ENCODE measurements at regions not wholly inside any gene's neighbourhood (a gene's known extent, or its start where the extent isn't known, plus 50 kb on each side); places are given as distances from the start of the nearest gene placed in this dataset.
A peak's percentile ranks its signal among the peaks of the same experiment; 100 is the strongest.
"Not testable (repeated sequence)": the region's sequence is repeated elsewhere in the genome, so short reads cannot be mapped to it uniquely, and the experiment has no call there.

DNA sequence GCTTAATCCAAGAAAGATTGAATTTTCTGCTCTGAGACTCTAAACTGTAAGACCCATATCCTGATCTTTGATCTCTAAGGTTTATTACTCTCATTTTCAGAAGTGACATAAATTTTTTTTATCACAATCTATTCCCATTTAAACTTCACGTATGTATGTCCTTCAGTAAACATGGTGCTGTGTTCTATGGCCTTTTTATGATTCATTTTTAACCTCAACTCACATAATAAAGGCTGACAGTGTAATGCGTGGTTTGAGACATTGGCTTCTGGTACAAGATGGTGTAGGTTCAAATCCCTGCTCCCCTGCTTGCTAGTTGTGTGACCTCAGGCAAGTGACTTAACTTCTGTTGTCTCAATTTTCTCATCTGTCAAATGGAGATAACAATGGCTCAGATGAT, 306.0 kb upstream of the AADAT start:
- no peak for DNase-seq (ENCODE audit: low read depth in 6 of 9, low spot score in 9 of 9)
- Histone ChIP-seq H3K36me3 (ENCODE audit: control insufficient read depth in 2 of 2, insufficient read depth in 2 of 2, low read length in 1 of 2) (no peaks in the 10 kb centered on the region), H3K4me3 (ENCODE audit: low read length in 2 of 2) (no peak overlapping the region), H3K9me3 (ENCODE audit: control insufficient read depth in 2 of 2, insufficient read depth in 1 of 2, low read length in 1 of 2) (no peaks in the 10 kb centered on the region), H3K27ac (ENCODE audit: low read depth in 1 of 2, low read length in 1 of 2) (no peak overlapping the region), H3K4me1 (ENCODE audit: control insufficient read depth in 2 of 2, insufficient read depth in 2 of 2, low read length in 2 of 2) (no peaks in the 10 kb centered on the region), H3K27me3 (ENCODE audit: control insufficient read depth in 2 of 2, insufficient read depth in 1 of 2, low read length in 1 of 2) (no peaks in the 10 kb centered on the region)
- 92% methylated on average over 2 of the region's 2 CpGs for WGBS

DNA sequence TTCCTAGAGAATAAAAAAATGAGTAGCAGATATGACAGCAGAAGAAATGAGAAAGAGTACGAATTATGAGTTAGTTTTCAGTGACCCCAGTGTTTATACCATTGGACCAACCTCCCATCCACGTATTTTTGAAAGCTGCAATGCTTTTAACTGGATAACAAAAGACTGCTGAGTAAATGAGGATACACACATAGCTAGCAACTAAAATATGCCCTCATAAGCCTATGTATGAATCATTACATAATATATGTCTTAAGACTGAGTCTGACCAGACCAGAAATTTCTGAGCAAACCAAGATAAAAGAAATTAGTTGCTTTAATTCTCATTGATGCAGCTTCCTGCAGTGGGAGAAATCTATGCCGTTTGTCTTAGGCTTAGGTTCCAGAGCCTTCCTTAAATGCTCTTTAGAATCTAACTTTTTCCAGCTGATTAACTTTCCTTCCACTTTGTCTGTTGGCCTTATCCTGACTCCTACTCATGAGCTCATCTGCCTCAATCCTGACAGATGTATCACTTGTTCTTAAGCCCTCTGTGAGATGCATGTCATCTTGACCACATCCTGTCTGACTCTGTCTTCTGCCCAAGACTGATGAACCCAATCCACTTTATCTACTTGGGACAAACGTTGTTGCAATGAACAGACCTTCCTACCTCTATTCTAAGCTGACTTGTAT, 301.4 kb upstream of the AADAT start:
- no peak overlapping the region for H3K27ac ChIP-seq (ENCODE audit: low read depth in 1 of 2, low read length in 1 of 2)
- no peak for DNase-seq (ENCODE audit: low read depth in 6 of 9, low spot score in 9 of 9)
- H3K27me3 ChIP-seq (ENCODE audit: control insufficient read depth in 2 of 2, insufficient read depth in 1 of 2, low read length in 1 of 2) = no peaks in the 10 kb centered on the region
- WGBS = 73% methylated on average over 4 of the region's 4 CpGs
- H3K9me3 ChIP-seq (ENCODE audit: control insufficient read depth in 2 of 2, insufficient read depth in 1 of 2, low read length in 1 of 2) = no peaks in the 10 kb centered on the region
- no peaks in the 10 kb centered on the region for H3K36me3 ChIP-seq (ENCODE audit: control insufficient read depth in 2 of 2, insufficient read depth in 2 of 2, low read length in 1 of 2)
- no peak overlapping the region for H3K4me3 ChIP-seq (ENCODE audit: low read length in 2 of 2)
- H3K4me1 ChIP-seq (ENCODE audit: control insufficient read depth in 2 of 2, insufficient read depth in 2 of 2, low read length in 2 of 2) = no peaks in the 10 kb centered on the region

DNA sequence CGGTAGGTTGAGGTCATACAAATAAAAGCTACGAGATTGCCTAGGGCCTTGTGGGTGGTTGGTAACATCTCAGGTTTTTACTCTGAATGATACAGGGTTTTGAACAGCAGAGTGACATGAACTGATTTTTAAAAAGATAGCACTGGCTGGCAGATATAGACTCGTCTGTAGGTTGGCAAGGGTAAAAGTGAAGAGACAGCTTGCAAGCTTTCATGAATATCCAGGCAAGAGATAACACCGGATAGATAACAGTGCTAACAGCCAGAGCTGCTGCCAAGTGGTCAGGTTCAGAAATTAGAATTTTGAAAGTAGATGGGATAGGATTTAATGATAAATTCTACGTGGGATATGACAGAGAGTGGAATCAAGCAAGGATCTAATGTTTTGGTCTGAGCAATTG, 299.7 kb upstream of the AADAT start:
- Histone ChIP-seq H3K4me3 (ENCODE audit: low read length in 2 of 2) (no peak overlapping the region), H3K9me3 (ENCODE audit: control insufficient read depth in 2 of 2, insufficient read depth in 1 of 2, low read length in 1 of 2) (no peaks in the 10 kb centered on the region), H3K27ac (ENCODE audit: low read depth in 1 of 2, low read length in 1 of 2) (no peak overlapping the region), H3K36me3 (ENCODE audit: control insufficient read depth in 2 of 2, insufficient read depth in 2 of 2, low read length in 1 of 2) (no peaks in the 10 kb centered on the region), H3K4me1 (ENCODE audit: control insufficient read depth in 2 of 2, insufficient read depth in 2 of 2, low read length in 2 of 2) (no peaks in the 10 kb centered on the region), H3K27me3 (ENCODE audit: control insufficient read depth in 2 of 2, insufficient read depth in 1 of 2, low read length in 1 of 2) (no peaks in the 10 kb centered on the region)
- WGBS = 54% methylated on average over 5 of the region's 5 CpGs
- DNase-seq (ENCODE audit: low read depth in 6 of 9, low spot score in 9 of 9) = no peak

DNA sequence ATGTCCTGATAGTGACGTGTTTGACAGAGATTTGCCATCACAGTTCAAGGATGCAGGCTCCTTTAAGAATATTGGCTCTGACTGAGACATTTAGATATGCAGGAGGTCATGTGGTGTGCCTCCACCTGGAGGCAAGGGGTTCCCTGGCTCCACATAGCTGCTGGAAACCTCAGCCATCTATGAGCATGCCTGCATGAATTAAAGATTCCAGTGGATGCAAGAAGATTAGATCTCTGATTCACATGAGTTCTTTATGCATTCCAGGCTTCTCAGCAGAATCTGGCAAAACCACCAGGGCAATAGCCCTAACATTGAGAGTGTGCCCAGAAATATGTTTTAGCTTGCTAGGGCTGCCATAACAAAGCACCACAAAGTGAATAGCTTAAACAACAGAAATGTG, 298.5 kb upstream of the AADAT start:
- H3K9me3 ChIP-seq (ENCODE audit: control insufficient read depth in 2 of 2, insufficient read depth in 1 of 2, low read length in 1 of 2) = no peaks in the 10 kb centered on the region
- H3K27ac ChIP-seq (ENCODE audit: low read depth in 1 of 2, low read length in 1 of 2) = no peak overlapping the region
- no peaks in the 10 kb centered on the region for H3K36me3 ChIP-seq (ENCODE audit: control insufficient read depth in 2 of 2, insufficient read depth in 2 of 2, low read length in 1 of 2)
- no peak for DNase-seq (ENCODE audit: low read depth in 6 of 9, low spot score in 9 of 9)
- H3K4me1 ChIP-seq (ENCODE audit: control insufficient read depth in 2 of 2, insufficient read depth in 2 of 2, low read length in 2 of 2) = no peaks in the 10 kb centered on the region
- WGBS = 84% methylated on average over 1 of the region's 1 CpG
- H3K27me3 ChIP-seq (ENCODE audit: control insufficient read depth in 2 of 2, insufficient read depth in 1 of 2, low read length in 1 of 2) = no peaks in the 10 kb centered on the region
- no peak overlapping the region for H3K4me3 ChIP-seq (ENCODE audit: low read length in 2 of 2)

DNA sequence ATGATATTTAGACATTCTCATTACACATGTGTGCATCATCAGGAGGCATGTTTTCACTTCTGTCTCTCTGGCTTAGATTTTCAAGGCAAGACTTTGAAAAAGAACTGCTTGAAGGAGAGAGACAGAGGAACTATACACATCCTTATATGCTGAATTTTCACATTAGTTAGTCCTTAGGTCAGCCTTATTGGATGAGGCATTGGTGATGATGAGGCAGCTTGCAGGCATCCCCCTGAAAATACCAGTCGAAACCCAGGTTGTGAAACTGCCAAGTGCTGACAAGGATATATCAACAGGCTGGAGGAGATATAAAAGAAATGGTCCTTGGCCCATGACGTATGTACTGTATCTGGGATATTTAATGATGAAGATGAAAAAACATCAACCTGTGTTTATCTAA, 297.2 kb upstream of the AADAT start:
- Histone ChIP-seq H3K27ac (ENCODE audit: low read depth in 1 of 2, low read length in 1 of 2) (no peak overlapping the region), H3K4me1 (ENCODE audit: control insufficient read depth in 2 of 2, insufficient read depth in 2 of 2, low read length in 2 of 2) (no peaks in the 10 kb centered on the region), H3K27me3 (ENCODE audit: control insufficient read depth in 2 of 2, insufficient read depth in 1 of 2, low read length in 1 of 2) (no peaks in the 10 kb centered on the region), H3K9me3 (ENCODE audit: control insufficient read depth in 2 of 2, insufficient read depth in 1 of 2, low read length in 1 of 2) (no peaks in the 10 kb centered on the region), H3K36me3 (ENCODE audit: control insufficient read depth in 2 of 2, insufficient read depth in 2 of 2, low read length in 1 of 2) (no peaks in the 10 kb centered on the region), H3K4me3 (ENCODE audit: low read length in 2 of 2) (no peak overlapping the region)
- DNase-seq (ENCODE audit: low read depth in 6 of 9, low spot score in 9 of 9) = no peak
- 94% methylated on average over 2 of the region's 2 CpGs for WGBS

DNA sequence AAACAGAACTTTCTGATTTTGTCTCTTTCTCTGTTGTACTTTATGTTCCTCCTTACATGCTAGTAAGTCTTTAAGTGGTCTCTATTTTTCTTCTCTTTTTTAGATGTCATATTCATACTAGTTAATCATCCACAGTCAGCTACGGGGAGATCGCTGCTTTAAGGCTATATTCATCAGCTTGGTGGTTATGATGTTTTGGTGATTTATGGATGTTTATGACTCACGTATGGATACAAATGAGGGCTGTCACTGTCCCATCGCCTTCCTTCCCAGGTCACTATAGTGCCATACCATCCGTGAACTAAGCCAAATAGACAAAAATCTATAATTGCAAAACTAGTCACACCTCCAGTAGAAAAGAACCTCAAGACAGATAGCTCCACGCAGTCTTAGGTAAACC, 296.8 kb upstream of the AADAT start:
- Histone ChIP-seq H3K27ac (ENCODE audit: low read depth in 1 of 2, low read length in 1 of 2) (no peak overlapping the region), H3K9me3 (ENCODE audit: control insufficient read depth in 2 of 2, insufficient read depth in 1 of 2, low read length in 1 of 2) (no peaks in the 10 kb centered on the region), H3K27me3 (ENCODE audit: control insufficient read depth in 2 of 2, insufficient read depth in 1 of 2, low read length in 1 of 2) (no peaks in the 10 kb centered on the region), H3K4me1 (ENCODE audit: control insufficient read depth in 2 of 2, insufficient read depth in 2 of 2, low read length in 2 of 2) (no peaks in the 10 kb centered on the region), H3K36me3 (ENCODE audit: control insufficient read depth in 2 of 2, insufficient read depth in 2 of 2, low read length in 1 of 2) (no peaks in the 10 kb centered on the region), H3K4me3 (ENCODE audit: low read length in 2 of 2) (no peak overlapping the region)
- no peak for DNase-seq (ENCODE audit: low read depth in 6 of 9, low spot score in 9 of 9)
- WGBS = 79% methylated on average over 6 of the region's 6 CpGs

DNA sequence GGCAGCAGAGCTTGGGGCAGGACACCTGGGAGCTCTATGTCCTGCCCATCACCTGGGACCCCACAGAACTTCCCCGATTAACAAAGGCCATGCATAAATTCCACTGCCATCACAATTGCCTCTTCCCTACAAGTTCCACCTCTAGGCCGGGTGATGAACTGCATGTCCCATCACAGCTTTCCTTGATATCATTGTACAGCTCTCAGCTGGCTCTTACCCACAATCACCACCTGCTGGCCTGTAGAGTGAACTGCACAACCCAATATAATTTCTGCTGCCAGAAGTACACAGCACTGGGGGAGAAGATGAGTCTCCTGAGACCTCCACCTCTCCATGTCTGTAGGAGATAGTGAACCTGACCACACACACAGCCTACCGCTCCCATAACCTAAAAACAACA, 285.0 kb upstream of the AADAT start:
- no peaks in the 10 kb centered on the region for H3K27me3 ChIP-seq (ENCODE audit: control insufficient read depth in 2 of 2, insufficient read depth in 1 of 2, low read length in 1 of 2)
- H3K27ac ChIP-seq (ENCODE audit: low read depth in 1 of 2, low read length in 1 of 2) = no peak overlapping the region
- peak in 4 of 9 donors; percentile 0 to 18 (median 10) for DNase-seq (ENCODE audit: low read depth in 6 of 9, low spot score in 9 of 9)
- 81% methylated on average over 3 of the region's 3 CpGs for WGBS
- H3K4me1 ChIP-seq (ENCODE audit: control insufficient read depth in 2 of 2, insufficient read depth in 2 of 2, low read length in 2 of 2) = no peaks in the 10 kb centered on the region
- H3K36me3 ChIP-seq (ENCODE audit: control insufficient read depth in 2 of 2, insufficient read depth in 2 of 2, low read length in 1 of 2) = no peaks in the 10 kb centered on the region
- H3K9me3 ChIP-seq (ENCODE audit: control insufficient read depth in 2 of 2, insufficient read depth in 1 of 2, low read length in 1 of 2) = no peaks in the 10 kb centered on the region
- H3K4me3 ChIP-seq (ENCODE audit: low read length in 2 of 2) = no peak overlapping the region

DNA sequence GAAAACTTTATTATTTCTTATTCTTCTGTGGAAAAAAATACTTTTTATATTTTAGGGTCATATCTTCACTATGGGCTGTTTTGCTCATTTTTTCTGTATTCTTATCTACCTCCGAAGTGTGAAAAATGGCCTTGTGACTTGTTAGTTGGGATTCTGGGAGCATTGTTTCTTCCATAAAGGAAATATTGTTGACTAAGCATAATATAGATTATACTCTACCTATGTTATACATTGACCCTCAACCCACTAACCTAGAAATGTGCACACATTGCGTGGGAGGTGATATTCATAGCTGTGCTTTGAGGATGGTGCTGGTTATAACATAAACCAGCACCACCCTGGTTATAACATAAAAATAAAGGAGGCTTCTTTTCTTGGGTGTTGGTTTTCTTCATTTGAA, 259.2 kb upstream of the AADAT start:
- 96% methylated on average over 2 of the region's 2 CpGs for WGBS
- DNase-seq (ENCODE audit: low read depth in 6 of 9, low spot score in 9 of 9) = no peak

DNA sequence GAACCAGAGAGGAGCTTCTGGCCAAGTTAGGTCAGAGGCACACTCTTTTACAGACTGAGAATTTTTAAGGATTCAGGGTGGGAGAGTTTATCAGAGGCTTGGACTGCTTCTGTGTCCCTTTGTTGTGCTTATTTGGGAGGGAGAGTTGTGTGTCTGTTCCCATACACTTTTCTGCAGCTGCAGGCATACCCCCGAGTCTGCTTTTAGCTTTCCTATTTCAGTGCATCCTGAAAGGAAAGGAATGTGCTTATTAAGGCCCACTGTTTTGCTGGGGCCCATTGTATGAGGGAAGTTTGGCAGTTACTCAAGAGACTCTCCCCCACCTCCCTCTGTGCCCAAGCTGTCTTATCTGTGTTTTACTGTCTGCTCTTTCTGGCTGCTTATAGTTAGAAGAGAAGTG, 257.4 kb upstream of the AADAT start:
- not testable (repeated sequence) for DNase-seq (ENCODE audit: low read depth in 6 of 9, low spot score in 9 of 9); H3K36me3 ChIP-seq (ENCODE audit: control insufficient read depth in 2 of 2, insufficient read depth in 2 of 2, low read length in 1 of 2); H3K27ac ChIP-seq (ENCODE audit: low read depth in 1 of 2, low read length in 1 of 2); H3K9me3 ChIP-seq (ENCODE audit: control insufficient read depth in 2 of 2, insufficient read depth in 1 of 2, low read length in 1 of 2); H3K27me3 ChIP-seq (ENCODE audit: control insufficient read depth in 2 of 2, insufficient read depth in 1 of 2, low read length in 1 of 2); H3K4me1 ChIP-seq (ENCODE audit: control insufficient read depth in 2 of 2, insufficient read depth in 2 of 2, low read length in 2 of 2); H3K4me3 ChIP-seq (ENCODE audit: low read length in 2 of 2)
- 86% methylated on average over 1 of the region's 1 CpG for WGBS

More for the DNA sequence above, 259.2 kb upstream of the AADAT start:
- Histone ChIP-seq H3K27me3 (ENCODE audit: control insufficient read depth in 2 of 2, insufficient read depth in 1 of 2, low read length in 1 of 2) (no peaks in the 10 kb centered on the region), H3K27ac (ENCODE audit: low read depth in 1 of 2, low read length in 1 of 2) (no peak overlapping the region), H3K4me1 (ENCODE audit: control insufficient read depth in 2 of 2, insufficient read depth in 2 of 2, low read length in 2 of 2) (no peaks in the 10 kb centered on the region), H3K9me3 (ENCODE audit: control insufficient read depth in 2 of 2, insufficient read depth in 1 of 2, low read length in 1 of 2) (no peaks in the 10 kb centered on the region), H3K4me3 (ENCODE audit: low read length in 2 of 2) (no peak overlapping the region), H3K36me3 (ENCODE audit: control insufficient read depth in 2 of 2, insufficient read depth in 2 of 2, low read length in 1 of 2) (no peaks in the 10 kb centered on the region)

DNA sequence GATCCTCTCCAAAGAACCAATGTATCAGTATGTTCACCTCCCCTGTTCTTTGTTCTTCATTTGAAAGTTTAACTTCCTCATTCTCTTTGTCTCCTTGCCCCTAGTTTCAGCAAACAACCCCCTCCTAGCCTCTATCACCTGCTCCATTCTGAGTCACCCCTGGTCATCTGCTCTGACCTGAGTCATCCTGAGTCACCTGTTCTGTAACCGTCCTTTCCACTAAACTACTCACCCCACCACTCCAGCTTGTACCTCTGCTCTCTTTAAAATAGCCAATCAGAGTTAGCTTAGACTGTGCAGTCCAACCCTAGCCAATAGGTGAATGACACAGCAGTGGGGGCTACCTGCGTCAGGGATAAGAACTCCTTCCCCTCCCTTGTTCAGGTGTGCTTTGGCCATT, 249.8 kb upstream of the AADAT start:
- H3K36me3 ChIP-seq (ENCODE audit: control insufficient read depth in 2 of 2, insufficient read depth in 2 of 2, low read length in 1 of 2) = no peaks in the 10 kb centered on the region
- H3K27ac ChIP-seq (ENCODE audit: low read depth in 1 of 2, low read length in 1 of 2) = no peak overlapping the region
- H3K4me3 ChIP-seq (ENCODE audit: low read length in 2 of 2) = no peak overlapping the region
- DNase-seq (ENCODE audit: low read depth in 6 of 9, low spot score in 9 of 9) = no peak
- 95% methylated on average over 2 of the region's 2 CpGs for WGBS
- H3K9me3 ChIP-seq (ENCODE audit: control insufficient read depth in 2 of 2, insufficient read depth in 1 of 2, low read length in 1 of 2) = no peaks in the 10 kb centered on the region
- no peaks in the 10 kb centered on the region for H3K27me3 ChIP-seq (ENCODE audit: control insufficient read depth in 2 of 2, insufficient read depth in 1 of 2, low read length in 1 of 2)
- no peaks in the 10 kb centered on the region for H3K4me1 ChIP-seq (ENCODE audit: control insufficient read depth in 2 of 2, insufficient read depth in 2 of 2, low read length in 2 of 2)

All from thymus (tissue), 11 donors.